ENCODE measurements at regions not wholly inside any gene's neighbourhood (a gene's known extent, or its start where the extent isn't known, plus 50 kb on each side); places are given as distances from the start of the nearest gene placed in this dataset.

DNA sequence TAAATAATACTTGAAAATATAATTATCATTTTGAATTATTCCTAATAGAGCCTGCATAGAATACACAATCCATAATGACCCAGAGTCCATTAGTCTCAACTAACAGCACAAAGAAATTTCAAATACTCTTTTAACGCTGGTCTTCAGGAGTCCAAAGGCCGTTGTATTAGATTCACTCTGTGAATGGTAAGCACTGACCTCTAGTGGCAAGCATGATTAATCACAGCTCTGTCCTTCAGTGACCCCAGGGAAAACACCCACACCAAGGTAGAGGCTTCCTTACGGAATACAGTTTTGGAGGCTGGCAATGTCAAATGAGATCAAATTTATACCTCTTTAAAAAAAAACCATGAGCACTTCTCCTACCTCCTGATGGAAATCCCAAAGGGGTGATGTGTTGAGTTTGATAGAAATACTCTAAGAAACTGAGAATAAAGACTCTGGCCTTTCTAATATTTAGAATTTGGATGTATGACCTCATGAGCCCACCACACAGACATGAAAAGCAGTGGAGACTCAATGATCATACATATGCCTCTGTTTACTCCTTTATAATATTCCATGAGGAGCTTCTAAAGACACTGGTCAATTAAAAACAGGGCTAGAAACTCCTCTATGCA lies 147.2 kb upstream of the DKK2 start:
- in situ Hi-C loops (cut with HindIII; ENCODE audit: low sequenced_read_pairs): no loop called here

DNA sequence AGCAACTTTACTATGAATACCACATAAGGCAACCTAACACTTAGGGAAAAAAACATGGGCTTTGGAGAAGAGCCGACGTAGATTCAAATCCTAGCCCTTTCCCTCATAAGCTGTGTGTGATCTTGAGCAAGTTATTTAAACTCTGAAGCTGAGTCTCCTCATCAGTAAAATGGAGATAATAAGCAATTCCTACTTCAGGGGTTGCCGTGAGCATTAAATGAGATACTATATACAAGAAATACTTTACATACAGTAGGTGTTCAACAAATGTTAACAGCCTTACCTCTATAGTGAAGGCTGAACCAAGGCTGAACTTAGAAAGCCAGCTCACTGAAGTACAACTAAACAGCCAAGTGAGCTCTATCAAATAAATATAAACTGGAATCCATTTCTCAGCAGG lies 146.2 kb upstream of the DKK2 start:
- in situ Hi-C loops (cut with HindIII; ENCODE audit: low sequenced_read_pairs): no loop called here

DNA sequence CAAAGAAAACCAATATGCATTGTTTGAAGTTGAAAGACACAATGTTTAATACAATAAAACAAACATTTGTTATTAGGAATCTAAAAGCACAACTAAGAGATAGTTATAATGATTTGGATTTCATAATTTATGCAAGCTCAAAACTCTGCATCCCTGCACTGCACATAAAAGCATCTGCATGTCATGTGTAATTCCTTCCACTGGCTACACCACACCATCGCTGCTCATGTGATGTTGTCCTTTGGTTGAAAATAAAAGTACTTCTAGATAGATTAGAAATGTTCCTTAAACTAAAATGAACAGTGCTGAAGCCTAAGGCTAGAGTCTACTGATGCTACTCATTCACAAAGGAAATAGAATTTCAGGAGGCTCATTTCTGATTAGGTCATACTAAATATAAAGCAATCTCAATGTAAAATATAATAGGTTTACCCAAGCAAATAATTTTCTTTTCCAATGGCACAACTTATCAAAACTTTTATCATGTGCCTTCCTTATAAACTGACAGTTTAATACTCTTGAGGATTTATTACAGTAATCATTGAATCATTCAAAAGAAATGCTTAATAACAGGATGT lies 130.8 kb upstream of the DKK2 start:
- in situ Hi-C loops (cut with HindIII; ENCODE audit: low sequenced_read_pairs): no loop called here

DNA sequence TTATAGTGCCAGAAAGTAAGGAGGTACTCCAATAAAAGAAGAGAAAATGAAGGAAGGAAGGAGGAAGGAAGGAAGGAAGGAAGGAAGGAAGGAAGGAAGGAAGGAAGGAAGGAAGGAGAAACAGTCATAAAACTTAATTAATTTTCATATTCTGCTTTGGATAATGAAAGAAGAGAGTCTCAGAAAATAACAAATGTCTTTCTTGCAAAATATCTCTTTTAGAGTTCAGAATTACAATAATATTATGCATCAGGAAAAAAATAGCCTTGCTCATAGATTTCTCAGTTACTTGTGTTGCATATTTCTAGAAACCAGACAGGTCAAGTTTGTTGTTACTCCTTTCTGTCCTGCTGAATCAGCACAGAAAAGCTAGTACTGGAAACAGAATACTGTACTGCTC lies 130.1 kb upstream of the DKK2 start:
- in situ Hi-C loops (cut with HindIII; ENCODE audit: low sequenced_read_pairs): no loop called here

DNA sequence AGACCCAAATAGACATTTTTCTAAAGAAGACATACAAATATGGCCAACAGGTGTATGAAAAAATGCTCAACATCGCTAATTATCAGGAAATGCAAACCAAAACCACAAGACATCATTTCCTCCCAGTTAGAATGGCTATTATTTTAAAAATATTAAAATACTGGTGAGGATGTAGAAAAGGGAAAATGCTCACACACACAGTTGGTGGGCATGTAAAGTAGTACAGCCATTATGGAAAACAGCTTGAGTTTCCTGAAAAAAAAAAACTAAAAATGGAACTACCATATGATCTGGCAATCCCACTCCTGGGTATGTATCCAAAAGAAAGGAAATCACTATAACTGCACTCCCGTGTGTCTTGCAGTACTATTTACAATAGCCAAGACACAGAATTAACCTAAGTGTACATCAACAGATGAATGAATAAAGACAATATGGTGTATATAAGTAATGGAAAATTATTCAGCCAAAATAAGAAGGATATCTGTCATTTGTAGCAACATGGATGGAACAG lies 128.9 kb upstream of the DKK2 start:
- in situ Hi-C loops (cut with HindIII; ENCODE audit: low sequenced_read_pairs): no loop called here

DNA sequence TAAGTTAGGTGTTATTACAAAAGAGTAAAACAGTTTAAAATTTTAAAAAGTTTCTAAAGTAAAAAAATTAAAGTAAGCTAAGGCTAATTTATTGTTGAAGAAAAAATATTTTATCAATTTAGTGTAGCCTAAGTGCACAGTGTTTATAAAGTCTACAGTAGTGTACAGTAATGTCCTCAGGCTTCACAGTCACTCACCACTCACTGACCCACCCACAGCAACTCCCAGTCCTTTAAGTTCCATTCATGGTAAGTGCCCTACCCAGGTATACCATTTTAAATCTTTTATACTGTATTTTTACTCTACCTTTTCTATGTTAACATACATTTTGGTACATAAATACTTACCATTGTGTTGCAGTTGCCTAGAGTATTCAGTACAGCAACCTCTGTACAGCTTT lies 120.3 kb upstream of the DKK2 start:
- in situ Hi-C loops (cut with HindIII; ENCODE audit: low sequenced_read_pairs): no loop called here

DNA sequence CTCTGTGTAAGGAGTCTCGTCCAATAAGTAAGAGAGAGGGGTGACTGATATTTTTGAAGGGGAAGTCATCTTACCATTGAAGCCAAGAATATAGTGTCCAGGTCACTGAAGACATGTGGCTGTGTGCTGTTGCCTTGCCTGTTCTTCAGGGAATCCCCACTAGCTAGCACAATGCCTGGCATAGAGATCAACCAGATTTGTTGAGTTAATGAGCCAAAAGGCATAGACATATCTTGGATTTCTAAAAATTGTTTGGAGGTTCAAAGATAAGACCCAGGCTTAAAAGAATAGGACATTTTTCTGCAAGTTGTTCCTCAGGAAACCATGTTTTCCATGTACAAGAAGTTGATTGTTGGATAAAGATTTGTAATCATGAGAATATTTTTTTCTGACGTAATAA lies 119.3 kb upstream of the DKK2 start:
- in situ Hi-C loops (cut with HindIII; ENCODE audit: low sequenced_read_pairs): no loop called here

DNA sequence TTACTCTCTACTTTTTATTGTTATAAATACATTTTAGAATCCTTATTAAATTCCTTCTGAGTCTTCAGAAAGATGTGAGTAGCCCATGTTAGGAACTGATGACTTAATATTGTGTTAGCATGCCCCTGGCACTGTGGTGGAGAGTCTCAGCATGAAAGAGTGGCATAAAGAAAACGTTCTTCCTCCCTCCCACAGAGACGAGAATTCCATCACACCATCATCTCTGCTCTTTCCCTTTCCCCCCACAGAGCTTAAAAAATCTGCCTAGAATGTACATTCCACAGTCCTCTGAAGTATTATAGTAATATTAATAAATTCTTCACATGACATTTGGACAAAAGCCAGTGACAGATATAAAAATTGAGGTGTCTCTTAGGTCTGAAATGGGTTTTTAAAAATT lies 117.8 kb upstream of the DKK2 start:
- in situ Hi-C loops (cut with HindIII; ENCODE audit: low sequenced_read_pairs): no loop called here

DNA sequence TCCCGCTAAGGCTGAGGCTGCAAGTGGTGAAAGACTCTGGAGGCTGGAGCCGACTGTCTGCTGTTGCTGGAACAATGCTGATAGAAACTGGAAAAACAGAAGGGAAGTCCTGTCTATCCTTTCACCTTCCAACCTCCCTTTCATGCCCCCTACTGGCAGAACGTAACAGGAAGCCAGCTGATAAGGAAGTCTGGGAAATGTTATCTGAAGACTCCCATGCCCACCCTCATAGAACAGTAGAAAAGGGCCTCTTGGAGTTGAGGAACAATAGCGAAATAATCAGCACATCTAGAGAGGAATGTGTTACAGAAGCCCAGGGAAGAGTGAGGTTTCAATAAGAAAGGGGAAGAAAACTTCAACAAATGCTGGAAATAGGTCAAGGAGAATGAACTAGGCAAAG lies 117.1 kb upstream of the DKK2 start:
- in situ Hi-C loops (cut with HindIII; ENCODE audit: low sequenced_read_pairs): no loop called here

DNA sequence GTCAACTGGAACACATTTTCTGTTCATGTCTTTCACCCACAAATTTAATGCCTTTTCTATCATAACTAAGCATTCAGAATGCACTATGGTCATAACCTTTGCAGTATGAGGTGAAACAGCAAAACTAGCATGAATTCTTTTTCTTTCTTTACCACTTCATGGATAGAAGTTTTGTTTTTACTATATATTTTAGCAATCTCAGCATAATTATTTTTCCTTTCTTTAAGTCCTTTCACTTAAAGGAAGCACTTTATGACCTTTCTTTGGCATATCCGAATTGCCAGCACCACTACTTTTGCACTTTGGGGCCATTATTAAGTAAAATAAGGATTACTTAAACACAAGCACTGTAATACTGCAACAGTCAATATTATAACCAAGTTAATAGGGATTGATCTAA lies 115.1 kb upstream of the DKK2 start:
- in situ Hi-C loops (cut with HindIII; ENCODE audit: low sequenced_read_pairs): no loop called here

DNA sequence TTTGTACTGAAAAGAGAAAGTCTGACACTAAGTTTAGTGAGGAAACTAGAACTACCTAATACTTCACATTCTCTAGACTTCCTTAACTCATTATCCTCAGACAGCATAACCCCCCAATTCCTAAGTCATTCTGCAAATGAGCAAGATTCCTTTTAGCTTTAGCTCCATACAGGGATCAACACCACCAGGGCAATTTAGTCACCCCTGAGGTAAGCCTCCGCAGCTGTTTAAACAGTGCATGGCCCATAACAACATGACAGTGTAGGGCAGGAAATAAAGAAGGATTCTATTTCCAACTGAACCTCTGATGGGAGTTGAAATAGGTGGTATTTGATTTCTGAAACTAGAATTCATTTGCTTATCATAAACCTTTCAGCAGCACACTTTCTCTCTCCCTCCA lies 112.8 kb upstream of the DKK2 start:
- in situ Hi-C loops (cut with HindIII; ENCODE audit: low sequenced_read_pairs): no loop called here

DNA sequence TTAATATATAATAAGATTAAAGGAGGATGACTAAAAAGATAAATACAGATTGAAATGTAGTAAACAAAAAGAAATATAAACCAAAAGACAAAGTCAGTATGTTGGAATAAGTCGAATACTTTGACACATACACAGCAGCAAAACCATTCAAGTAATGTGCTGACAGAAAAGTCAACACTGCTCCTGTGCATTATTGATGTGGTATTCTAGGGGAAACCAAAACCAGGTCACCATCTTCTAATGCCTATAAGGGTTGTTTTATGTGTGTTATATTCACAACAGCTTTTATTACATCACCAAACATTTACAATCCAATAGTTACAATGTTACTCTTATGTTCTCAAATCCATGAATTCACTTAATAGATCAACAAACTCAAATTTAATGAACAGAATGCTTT lies 111.8 kb upstream of the DKK2 start:
- in situ Hi-C loops (cut with HindIII; ENCODE audit: low sequenced_read_pairs): no loop called here

DNA sequence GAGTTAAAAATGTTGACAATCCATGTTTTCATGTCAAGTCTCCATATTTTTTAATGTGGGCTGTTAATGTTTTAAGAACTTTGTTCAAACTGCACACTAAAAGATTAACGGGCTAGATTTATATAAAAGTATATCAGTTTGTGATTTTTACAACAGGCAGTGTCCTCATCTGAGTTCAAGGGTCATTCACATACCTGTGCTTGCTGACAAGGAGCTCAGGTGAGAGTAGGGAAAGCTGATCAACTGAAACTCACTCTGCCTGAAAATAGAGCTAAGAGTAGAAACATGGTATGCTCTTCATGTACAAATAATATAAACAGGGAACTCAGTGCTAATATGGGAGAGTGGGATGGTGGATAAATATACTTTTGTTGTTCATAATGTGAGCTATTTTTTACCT lies 102.3 kb upstream of the DKK2 start:
- in situ Hi-C loops (cut with HindIII; ENCODE audit: low sequenced_read_pairs): loop anchor here (5.0 kb wide), 1 partner anchor 46 kb away; no protein-coding TSS in a partner anchor

DNA sequence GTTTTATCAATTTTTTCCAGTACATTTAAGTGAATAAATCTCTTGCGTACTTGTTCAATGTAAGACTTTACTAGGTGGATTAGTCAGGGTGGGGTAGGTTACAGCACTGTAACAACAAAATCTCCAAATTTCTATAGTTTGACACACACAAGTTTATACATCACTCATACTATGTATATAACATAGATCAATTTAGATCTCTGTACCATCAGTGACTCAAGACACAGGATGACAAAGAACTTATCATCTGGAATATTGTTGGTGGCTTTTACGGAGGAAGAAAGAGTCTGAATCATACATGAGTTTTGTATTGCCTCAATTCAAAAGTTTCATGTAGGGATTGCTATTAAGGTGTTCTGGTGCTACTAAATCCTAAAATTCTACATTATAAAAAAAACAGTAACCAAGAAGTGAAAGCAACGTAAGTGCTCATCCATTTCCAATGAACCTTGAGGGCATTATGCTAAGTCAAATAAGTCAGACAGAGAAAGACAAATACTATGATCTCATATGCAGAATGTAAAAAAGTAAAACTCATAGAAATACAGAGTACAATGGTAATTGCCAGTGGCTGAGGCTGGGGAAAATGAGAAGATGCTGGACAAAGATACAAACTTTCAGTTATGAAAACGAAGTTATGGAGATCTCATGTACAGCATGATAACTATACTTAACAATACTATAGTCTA lies 98.0 kb upstream of the DKK2 start:
- in situ Hi-C loops (cut with HindIII; ENCODE audit: low sequenced_read_pairs): no loop called here

DNA sequence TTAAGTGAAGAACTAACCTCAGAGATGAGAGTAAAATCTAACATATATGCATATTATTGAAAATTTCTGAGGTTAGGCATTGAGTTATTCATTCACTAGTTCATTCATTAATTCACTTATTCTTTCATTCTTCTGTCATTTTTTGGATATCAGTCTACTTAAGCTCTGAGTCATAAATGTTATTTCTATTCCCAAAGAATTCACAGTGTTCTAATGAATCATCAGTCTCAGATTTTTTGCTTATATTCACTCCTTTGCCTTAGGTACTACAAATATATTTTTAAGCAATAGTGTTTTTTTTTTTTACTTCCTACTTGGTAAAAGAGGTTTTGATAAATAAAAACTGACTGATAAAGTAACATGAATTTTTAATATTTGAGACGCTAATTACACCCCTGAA lies 95.2 kb upstream of the DKK2 start:
- in situ Hi-C loops (cut with HindIII; ENCODE audit: low sequenced_read_pairs): no loop called here

DNA sequence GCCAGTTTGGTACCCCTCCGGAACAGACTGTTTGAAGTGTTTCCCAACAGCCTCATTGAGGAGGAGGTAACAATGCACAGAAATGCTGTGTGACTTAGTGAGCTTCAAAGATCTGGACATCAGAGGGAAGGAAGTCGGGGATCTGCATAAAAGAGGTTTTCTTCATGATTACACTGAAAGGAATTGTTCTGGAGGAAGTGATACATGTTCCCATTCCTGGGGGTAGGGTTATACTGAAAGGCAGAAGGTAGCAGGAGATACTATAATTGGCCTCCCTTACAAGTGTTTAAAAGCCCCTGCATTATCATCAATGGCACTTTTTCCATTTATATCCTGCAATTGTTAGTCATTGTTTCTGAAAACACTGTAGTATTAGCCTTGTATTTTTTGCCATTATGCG lies 94.0 kb upstream of the DKK2 start:
- in situ Hi-C loops (cut with HindIII; ENCODE audit: low sequenced_read_pairs): no loop called here

DNA sequence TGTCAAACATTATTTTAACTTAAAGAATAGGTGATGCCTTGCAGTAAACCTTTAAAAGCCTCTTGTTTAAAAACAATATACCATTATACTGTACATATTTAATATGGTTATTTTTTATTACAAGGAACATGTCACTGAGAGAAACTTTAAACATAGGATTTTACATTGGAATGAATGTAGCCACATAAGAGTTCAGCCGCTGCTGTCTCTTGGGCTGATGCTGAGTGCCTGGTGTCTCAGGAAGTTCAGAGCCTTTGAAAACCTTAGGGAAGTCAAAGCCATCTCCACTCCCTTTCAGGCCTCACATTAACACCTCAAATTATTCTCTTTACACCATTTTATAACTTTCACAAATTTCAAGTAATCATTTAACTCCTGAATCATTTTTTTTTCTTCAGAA lies 93.5 kb upstream of the DKK2 start:
- in situ Hi-C loops (cut with HindIII; ENCODE audit: low sequenced_read_pairs): no loop called here

DNA sequence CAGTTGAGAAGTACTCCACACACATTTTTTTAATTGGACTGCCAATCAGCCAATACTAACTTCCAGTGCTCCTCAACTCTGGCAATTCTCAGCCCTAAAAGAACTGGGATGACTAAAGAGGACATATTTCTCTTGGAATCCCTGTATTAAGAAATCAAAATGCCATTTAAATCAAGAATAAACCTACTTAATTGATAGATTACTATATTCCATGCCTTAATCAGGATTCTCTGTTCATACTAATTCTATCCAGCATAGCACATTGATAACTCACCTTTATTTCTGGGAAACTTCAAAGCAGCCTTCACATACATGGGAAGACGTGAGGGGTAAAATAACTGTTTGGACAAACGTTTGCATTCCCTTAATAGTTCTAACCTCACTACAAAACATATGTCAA lies 93.0 kb upstream of the DKK2 start:
- in situ Hi-C loops (cut with HindIII; ENCODE audit: low sequenced_read_pairs): no loop called here

DNA sequence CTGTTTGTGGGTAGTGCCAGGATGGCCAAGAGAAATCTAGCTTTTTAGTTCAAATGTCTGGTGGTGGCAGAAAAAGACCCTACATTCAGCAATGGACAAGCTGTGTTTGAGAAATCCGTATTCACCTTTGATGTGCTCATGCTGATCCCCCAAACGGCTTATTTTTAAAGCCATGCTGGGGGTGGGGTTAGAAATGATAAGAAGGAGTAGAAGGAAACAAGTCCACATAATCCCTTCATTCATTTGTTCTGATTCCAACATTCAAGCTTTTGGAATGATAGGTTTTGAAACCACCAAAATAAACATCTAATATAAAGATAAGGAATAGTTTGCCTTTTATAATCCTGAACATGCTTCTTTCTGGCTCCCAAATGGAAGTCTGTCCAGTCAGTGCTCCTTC lies 92.0 kb upstream of the DKK2 start:
- in situ Hi-C loops (cut with HindIII; ENCODE audit: low sequenced_read_pairs): no loop called here

DNA sequence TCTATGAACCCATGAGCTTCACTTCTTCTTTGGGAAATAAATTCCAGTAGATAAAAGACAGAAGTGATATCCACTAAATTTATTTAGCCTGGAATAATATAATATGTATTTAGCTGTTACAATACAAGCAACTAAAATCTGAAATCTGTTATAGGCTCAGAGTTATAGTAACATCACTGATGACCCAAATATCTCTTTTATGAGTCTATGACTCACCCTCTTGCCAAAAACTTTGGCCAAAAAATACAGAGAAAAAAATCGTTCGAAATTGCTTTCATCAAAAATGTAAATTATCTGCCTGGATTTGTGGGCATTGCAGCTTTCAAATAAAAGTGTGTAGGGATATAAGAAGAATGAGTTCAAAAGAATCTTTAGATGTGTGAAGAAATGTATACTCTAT lies 89.4 kb upstream of the DKK2 start:
- in situ Hi-C loops (cut with HindIII; ENCODE audit: low sequenced_read_pairs): no loop called here

DNA sequence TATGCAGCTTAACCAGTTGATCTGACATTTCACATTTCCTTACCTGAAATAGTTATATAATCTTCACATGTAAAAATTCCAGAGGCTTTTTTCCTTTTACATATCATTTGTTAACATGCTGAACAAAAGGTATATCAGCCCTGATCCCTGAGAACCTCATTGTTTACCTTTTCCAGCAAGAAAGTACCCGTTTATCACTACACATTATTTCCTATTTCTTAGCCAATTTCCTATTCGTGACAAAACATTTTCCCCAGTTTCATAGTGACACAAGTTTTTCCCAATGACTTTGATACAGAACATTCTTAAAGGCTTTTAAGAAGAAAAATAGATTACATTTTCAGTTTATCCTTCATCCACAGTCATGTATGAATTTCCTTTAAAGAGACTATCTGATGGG lies 86.6 kb upstream of the DKK2 start:
- in situ Hi-C loops (cut with HindIII; ENCODE audit: low sequenced_read_pairs): no loop called here

DNA sequence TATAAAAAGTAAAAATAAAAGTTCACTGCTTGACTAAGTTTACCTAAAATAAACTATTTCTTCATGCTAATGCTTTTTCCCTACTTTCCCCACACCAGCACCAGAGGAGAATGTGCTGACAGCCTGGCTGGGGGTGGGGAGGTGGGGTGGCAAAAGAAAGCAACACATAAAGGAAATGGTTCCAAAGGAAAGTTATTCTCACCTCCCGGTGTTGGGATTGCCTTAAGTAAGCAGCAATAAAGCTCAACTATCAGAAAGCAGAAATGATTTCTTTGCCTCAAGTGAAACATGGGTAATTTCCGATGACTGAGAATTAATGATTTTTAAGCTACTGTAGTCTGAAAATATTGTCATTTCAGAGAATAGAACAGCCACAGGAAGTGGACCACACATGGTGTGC lies 84.5 kb upstream of the DKK2 start:
- in situ Hi-C loops (cut with HindIII; ENCODE audit: low sequenced_read_pairs): no loop called here

DNA sequence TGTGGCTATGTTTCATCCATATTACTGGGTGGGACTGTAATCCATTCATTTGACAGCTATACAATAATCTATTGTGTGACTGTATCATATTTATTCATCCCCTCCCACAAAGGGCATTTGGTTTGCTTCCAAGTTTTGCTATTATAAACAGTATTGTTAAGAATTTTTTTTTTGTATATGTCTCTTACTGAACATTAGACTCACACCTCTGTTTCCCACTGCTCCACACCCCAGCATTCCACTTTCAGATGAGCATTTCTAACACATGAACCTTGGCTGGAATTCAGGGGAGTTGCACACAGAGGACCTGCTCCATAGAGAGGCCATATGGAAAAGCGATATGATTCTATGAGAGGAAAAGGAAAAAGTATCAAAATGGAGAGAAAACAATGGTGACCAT lies 81.6 kb upstream of the DKK2 start:
- in situ Hi-C loops (cut with HindIII; ENCODE audit: low sequenced_read_pairs): no loop called here
